Loucy (cell line): ENCODE measurements at regions not wholly inside any gene's neighbourhood (a gene's known extent, or its start where the extent isn't known, plus 50 kb on each side); places are given as distances from the start of the nearest gene placed in this dataset.

Experiments
- H2AFZ ChIP-seq: fragments of 200-600 bp; sonication (generic); 2 replicates; pipeline ENCODE4 v1.6.0; 2016; ENCODE audit warnings: antibody characterized with exemption, mild to moderate bottlenecking, low read length, moderate library complexity
- H3F3A ChIP-seq: fragments of 200-600 bp; 2 replicates; pipeline ENCODE4 v1.6.0; 2016; ENCODE audit warnings: antibody characterized with exemption, low read depth, mild to moderate bottlenecking
- H3K27me3 ChIP-seq: fragments of 200-600 bp; sonication (generic); 2 replicates; pipeline ENCODE4 v1.6.1; 2014; ENCODE audit warnings: low read length, mild to moderate bottlenecking; ENCODE audit not compliant: insufficient read depth, poor library complexity, severe bottlenecking
- H3K36me3 ChIP-seq: fragments of 200-600 bp; sonication (generic); 2 replicates; pipeline ENCODE4 v1.6.1; 2016; ENCODE audit warnings: low read length; ENCODE audit not compliant: insufficient read depth
- H3K4me1 ChIP-seq: fragments of 200-600 bp; sonication (generic); 2 replicates; pipeline ENCODE4 v1.5.1; 2014; ENCODE audit warnings: low read length, mild to moderate bottlenecking; ENCODE audit not compliant: insufficient read depth, poor library complexity, severe bottlenecking
- H3K4me2 ChIP-seq: fragments of 200-600 bp; sonication (generic); 2 replicates; pipeline ENCODE4 v1.6.0; 2014; ENCODE audit warnings: antibody characterized with exemption, low read length, low read depth, mild to moderate bottlenecking; ENCODE audit not compliant: poor library complexity, severe bottlenecking
- H3K4me3 ChIP-seq: fragments of 200-600 bp; sonication (generic); 2 replicates; pipeline ENCODE4 v1.5.1; 2014; ENCODE audit warnings: low read length, mild to moderate bottlenecking, mixed read lengths; ENCODE audit not compliant: poor library complexity, severe bottlenecking
- H3K79me2 ChIP-seq: fragments of 200-600 bp; sonication (generic); 2 replicates; pipeline ENCODE4 v1.6.1; 2014; ENCODE audit warnings: low read length; ENCODE audit not compliant: insufficient read depth
- H3K9ac ChIP-seq: fragments of 200-600 bp; sonication (generic); 2 replicates; pipeline ENCODE4 v1.6.0; 2014; ENCODE audit warnings: mild to moderate bottlenecking, low read depth, low read length, moderate library complexity; ENCODE audit not compliant: poor library complexity, severe bottlenecking
- H3K9me2 ChIP-seq: fragments of 200-600 bp; sonication (generic); replicated peaks from 2 replicates; pipeline ENCODE4 v1.6.1; 2016; ENCODE audit warnings: low read depth, low read length, mixed read lengths
- H3K9me3 ChIP-seq: fragments of 200-600 bp; sonication (generic); 2 replicates; pipeline ENCODE4 v1.6.1; 2014; ENCODE audit warnings: mild to moderate bottlenecking, antibody characterized with exemption, low read length, low read depth; ENCODE audit not compliant: insufficient read depth
- H4K20me1 ChIP-seq: fragments of 200-600 bp; sonication (generic); 2 replicates; pipeline ENCODE4 v1.6.0; 2014; ENCODE audit warnings: antibody characterized with exemption, low read length, mild to moderate bottlenecking; ENCODE audit not compliant: insufficient read depth, poor library complexity, severe bottlenecking
- CTCF ChIP-seq: fragments of 200-600 bp; sonication (generic); conservative IDR thresholded peaks from 2 replicates; pipeline ENCODE4 v1.5.1; 2014; ENCODE audit warnings: mild to moderate bottlenecking, antibody characterized with exemption, low read length
- EZH2phosphoT487 ChIP-seq: fragments of 200-600 bp; IDR thresholded peaks from 2 replicates; pipeline ENCODE4 v1.6.1; 2018; ENCODE audit warnings: antibody characterized with exemption, mild to moderate bottlenecking, moderate library complexity, borderline replicate concordance

- H3K9me3 ChIP-seq, result no peaks in the 10 kb centered on the region
- H3K9ac ChIP-seq, result no peak overlapping the region
- no peaks in the 10 kb centered on the region for H3K79me2 ChIP-seq
- TF ChIP-seq EZH2phosphoT487, result no peak
- no peak for TF ChIP-seq CTCF
- H3K4me3 ChIP-seq, result no peak overlapping the region
- no peak overlapping the region for H3K4me2 ChIP-seq
- H3F3A ChIP-seq, result no peaks in the 10 kb centered on the region
- no peaks in the 10 kb centered on the region for H3K36me3 ChIP-seq
- H3K27me3 ChIP-seq, result no peaks in the 10 kb centered on the region
- H4K20me1 ChIP-seq, result no peaks in the 10 kb centered on the region
- H3K9me2 ChIP-seq, result no peaks in the 10 kb centered on the region
- H2AFZ ChIP-seq, result no peak overlapping the region
- H3K4me1 ChIP-seq, result no peaks in the 10 kb centered on the region
Measured at GRCh38 chr12:127516467-127516866, 750.5 kb upstream of the TMEM132C start.

- no peak overlapping the region for H2AFZ ChIP-seq
- no peak overlapping the region for H3K4me2 ChIP-seq
- H3K36me3 ChIP-seq, result no peaks in the 10 kb centered on the region
- TF ChIP-seq CTCF, result no peak
- TF ChIP-seq EZH2phosphoT487, result no peak
- H3K79me2 ChIP-seq, result no peaks in the 10 kb centered on the region
- no peak overlapping the region for H3K9ac ChIP-seq
- H3K4me1 ChIP-seq, result no peaks in the 10 kb centered on the region
- H3K27me3 ChIP-seq, result no peaks in the 10 kb centered on the region
- no peaks in the 10 kb centered on the region for H3K9me3 ChIP-seq
- H3F3A ChIP-seq, result no peaks in the 10 kb centered on the region
- no peak overlapping the region for H3K4me3 ChIP-seq
- H3K9me2 ChIP-seq, result no peaks in the 10 kb centered on the region
- no peaks in the 10 kb centered on the region for H4K20me1 ChIP-seq
Measured at GRCh38 chr12:127519779-127520178, 747.2 kb upstream of the TMEM132C start.

GRCh38 chr12:127526925-127527324 is 740.0 kb upstream of the TMEM132C start:
- Histone ChIP-seq H3K79me2 (no peaks in the 10 kb centered on the region), H2AFZ (no peak overlapping the region), H3K4me2 (no peak overlapping the region), H3K9me2 (no peaks in the 10 kb centered on the region), H3K9ac (no peak overlapping the region), H3K36me3 (no peaks in the 10 kb centered on the region), H3F3A (no peaks in the 10 kb centered on the region), H4K20me1 (no peaks in the 10 kb centered on the region), H3K27me3 (no peaks in the 10 kb centered on the region), H3K9me3 (no peaks in the 10 kb centered on the region), H3K4me3 (no peak overlapping the region), H3K4me1 (no peaks in the 10 kb centered on the region)
- TF ChIP-seq CTCF (0 out of 2 replicates have a peak, but pooled peaks have one; percentile 22), EZH2phosphoT487 (no peak)
